Omental fat pad (tissue), 3 donors: ENCODE measurements at regions not wholly inside any gene's neighbourhood (a gene's known extent, or its start where the extent isn't known, plus 50 kb on each side); places are given as distances from the start of the nearest gene placed in this dataset.
"Not testable (repeated sequence)": the region's sequence is repeated elsewhere in the genome, so short reads cannot be mapped to it uniquely, and the experiment has no call there.

Experiments used
- ATAC-seq: fragments of 150-250 bp; one replicate; pipeline ENCODE4 v1.9.1; 2016; ENCODE audit warnings: mild to moderate bottlenecking, moderate library complexity; ENCODE audit not compliant: low FRiP score
- DNase-seq: peaks from one replicate; pipeline ENCODE4 v3.0.0-alpha.2; 2019; ENCODE audit warnings: low spot score
- CTCF ChIP-seq, 3 donors: fragments of 450-650 bp; IDR thresholded peaks; one replicate each; pipeline ENCODE4 v1.5.1; 2016 to 2017; ENCODE audit warnings: antibody characterized with exemption in 3 of 3, mild to moderate bottlenecking in 3 of 3, moderate library complexity in 2 of 3

- no peak for TF ChIP-seq CTCF (IDR thresholded peaks at IDR 0.05)
- DNase-seq (no peak), ATAC-seq (no peak)
Observed at GRCh38 chr3:194189243-194189791, 53.4 kb downstream of the HES1 start.

GRCh38 chr3:194191850-194192249 lies 55.9 kb downstream of the HES1 start:
- not testable (repeated sequence) for DNase-seq, ATAC-seq

- ATAC-seq, result no peak
- no peak for TF ChIP-seq CTCF (IDR thresholded peaks at IDR 0.05)
- no peak for DNase-seq
Observed at GRCh38 chr3:194194051-194194756, 58.3 kb downstream of the HES1 start.

GRCh38 chr3:194194757-194195085 lies 58.8 kb downstream of the HES1 start:
- TF ChIP-seq CTCF (IDR thresholded peaks at IDR 0.05), result no peak
- no peak for ATAC-seq
- DNase-seq, result no peak

- ATAC-seq, result no peak
- no peak for TF ChIP-seq CTCF (IDR thresholded peaks at IDR 0.05)
- no peak for DNase-seq
Observed at GRCh38 chr3:194195611-194196010, 59.7 kb downstream of the HES1 start.

- TF ChIP-seq CTCF (IDR thresholded peaks at IDR 0.05), result no peak
- ATAC-seq (no peak), DNase-seq (no peak)
Observed at GRCh38 chr3:194196876-194197275, 60.9 kb downstream of the HES1 start.

- ATAC-seq (no peak), DNase-seq (no peak)
Observed at GRCh38 chr3:194197396-194197960, 61.5 kb downstream of the HES1 start.

More at GRCh38 chr3:194197396-194197960, 61.5 kb downstream of the HES1 start:
- TF ChIP-seq CTCF (IDR thresholded peaks at IDR 0.05), result no peak
